NB4 (cell line): ENCODE measurements at regions not wholly inside any gene's neighbourhood (a gene's known extent, or its start where the extent isn't known, plus 50 kb on each side); places are given as distances from the start of the nearest gene placed in this dataset.

ENCODE experiments used
- CTCF ChIP-seq: IDR thresholded peaks from one replicate; pipeline ENCODE4 v1.5.1; 2012; ENCODE audit warnings: low read depth, low read length
- MYC ChIP-seq: IDR thresholded peaks from 2 replicates; pipeline ENCODE4 v1.6.1; 2011; ENCODE audit warnings: low read depth, low read length
- POLR2A ChIP-seq: IDR thresholded peaks from 2 replicates; pipeline ENCODE4 v1.6.1; 2011; ENCODE audit warnings: mild to moderate bottlenecking; ENCODE audit not compliant: insufficient read length; ENCODE audit errors: extremely low read depth

DNA sequence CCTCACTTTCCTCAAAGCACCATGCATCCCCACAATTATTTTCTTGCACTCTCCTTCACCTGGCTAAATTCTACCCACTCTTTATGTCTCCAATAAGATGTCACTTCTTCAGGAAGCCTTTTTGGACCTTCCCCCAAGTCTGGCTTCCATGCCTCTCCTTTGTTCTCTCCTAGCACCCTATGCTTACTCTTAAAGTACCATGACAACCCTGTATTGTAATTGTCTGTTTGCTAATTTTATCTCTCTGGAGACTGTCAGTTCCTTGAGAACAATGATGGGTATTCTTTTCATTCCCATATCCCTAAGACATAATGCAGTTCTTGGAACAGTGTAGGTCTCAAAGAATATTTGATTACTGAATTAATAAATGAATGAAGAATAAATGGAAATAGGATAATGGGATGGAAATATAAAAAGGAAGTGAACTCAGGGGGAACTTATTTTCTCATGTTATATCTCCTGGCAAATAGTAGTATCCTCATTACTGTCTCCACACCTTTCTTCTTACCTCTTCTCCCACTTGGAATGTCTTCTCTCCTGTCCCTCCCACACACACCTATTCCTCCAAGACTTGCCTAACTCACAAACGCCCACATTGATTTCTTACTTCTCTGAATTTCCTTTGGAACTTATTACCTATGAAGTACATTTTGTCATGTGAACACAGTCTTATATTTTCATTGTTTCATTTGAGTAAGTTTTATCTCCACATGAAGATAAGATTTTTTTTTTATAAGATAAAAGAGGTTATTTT, 499.1 kb downstream of the NFIB start:
- TF ChIP-seq POLR2A, result no peak
- no peak for TF ChIP-seq CTCF
- TF ChIP-seq MYC, result no peak
